ENCODE measurements at regions not wholly inside any gene's neighbourhood (a gene's known extent, or its start where the extent isn't known, plus 50 kb on each side); places are given as distances from the start of the nearest gene placed in this dataset.
"Not testable (repeated sequence)": the region's sequence is repeated elsewhere in the genome, so short reads cannot be mapped to it uniquely, and the experiment has no call there.

GRCh38 chrX:95950679-95951078 lies 734.0 kb upstream of the DIAPH2 start:
- Histone ChIP-seq H3K4me1 (ENCODE audit: control insufficient read depth, insufficient read depth, low read length, unreplicated experiment) (no peaks in the 10 kb centered on the region), H3K79me2 (ENCODE audit: control insufficient read depth, insufficient read depth, low read length, unreplicated experiment) (no peaks in the 10 kb centered on the region), H3K27me3 (ENCODE audit: insufficient read depth, low read length) (no peaks in the 10 kb centered on the region), H3K36me3 (ENCODE audit: insufficient read depth, low read length) (no peaks in the 10 kb centered on the region), H2AFZ (ENCODE audit: low read length, unreplicated experiment) (no peak overlapping the region), H3K27ac (ENCODE audit: low read depth, low read length) (no peak overlapping the region), H3K4me3 (ENCODE audit: low read depth, low read length) (no peak overlapping the region)

GRCh38 chrX:95953564-95953963 lies 731.1 kb upstream of the DIAPH2 start:
- Histone ChIP-seq H3K27ac (ENCODE audit: low read depth, low read length) (no peak overlapping the region), H3K4me1 (ENCODE audit: control insufficient read depth, insufficient read depth, low read length, unreplicated experiment) (no peaks in the 10 kb centered on the region), H2AFZ (ENCODE audit: low read length, unreplicated experiment) (no peak overlapping the region), H3K27me3 (ENCODE audit: insufficient read depth, low read length) (no peaks in the 10 kb centered on the region), H3K4me3 (ENCODE audit: low read depth, low read length) (no peak overlapping the region), H3K79me2 (ENCODE audit: control insufficient read depth, insufficient read depth, low read length, unreplicated experiment) (no peaks in the 10 kb centered on the region), H3K36me3 (ENCODE audit: insufficient read depth, low read length) (no peaks in the 10 kb centered on the region)

GRCh38 chrX:95956745-95957144 lies 727.9 kb upstream of the DIAPH2 start:
- Histone ChIP-seq H3K79me2 (ENCODE audit: control insufficient read depth, insufficient read depth, low read length, unreplicated experiment) (no peaks in the 10 kb centered on the region), H3K27ac (ENCODE audit: low read depth, low read length) (no peak overlapping the region), H2AFZ (ENCODE audit: low read length, unreplicated experiment) (no peak overlapping the region), H3K4me1 (ENCODE audit: control insufficient read depth, insufficient read depth, low read length, unreplicated experiment) (no peaks in the 10 kb centered on the region), H3K36me3 (ENCODE audit: insufficient read depth, low read length) (no peaks in the 10 kb centered on the region), H3K4me3 (ENCODE audit: low read depth, low read length) (no peak overlapping the region), H3K27me3 (ENCODE audit: insufficient read depth, low read length) (no peaks in the 10 kb centered on the region)

- H3K36me3 ChIP-seq (ENCODE audit: insufficient read depth, low read length); H3K27ac ChIP-seq (ENCODE audit: low read depth, low read length); H3K27me3 ChIP-seq (ENCODE audit: insufficient read depth, low read length); H3K79me2 ChIP-seq (ENCODE audit: control insufficient read depth, insufficient read depth, low read length, unreplicated experiment); H3K4me1 ChIP-seq (ENCODE audit: control insufficient read depth, insufficient read depth, low read length, unreplicated experiment); H3K4me3 ChIP-seq (ENCODE audit: low read depth, low read length); H2AFZ ChIP-seq (ENCODE audit: low read length, unreplicated experiment): not testable (repeated sequence)
Observed at GRCh38 chrX:95973456-95974095, 711.1 kb upstream of the DIAPH2 start.

- Histone ChIP-seq H3K27ac (ENCODE audit: low read depth, low read length) (no peak overlapping the region), H3K27me3 (ENCODE audit: insufficient read depth, low read length) (no peaks in the 10 kb centered on the region), H3K4me3 (ENCODE audit: low read depth, low read length) (no peak overlapping the region), H2AFZ (ENCODE audit: low read length, unreplicated experiment) (no peak overlapping the region), H3K4me1 (ENCODE audit: control insufficient read depth, insufficient read depth, low read length, unreplicated experiment) (no peaks in the 10 kb centered on the region), H3K79me2 (ENCODE audit: control insufficient read depth, insufficient read depth, low read length, unreplicated experiment) (no peaks in the 10 kb centered on the region), H3K36me3 (ENCODE audit: insufficient read depth, low read length) (no peaks in the 10 kb centered on the region)
Observed at GRCh38 chrX:95974096-95974470, 710.6 kb upstream of the DIAPH2 start.

- H3K4me1 ChIP-seq (ENCODE audit: control insufficient read depth, insufficient read depth, low read length, unreplicated experiment) = no peaks in the 10 kb centered on the region
- H3K36me3 ChIP-seq (ENCODE audit: insufficient read depth, low read length) = no peaks in the 10 kb centered on the region
- H3K4me3 ChIP-seq (ENCODE audit: low read depth, low read length) = no peak overlapping the region
Observed at GRCh38 chrX:95974890-95975289, 709.8 kb upstream of the DIAPH2 start.

GRCh38 chrX:95995583-95995982 lies 689.1 kb upstream of the DIAPH2 start:
- H2AFZ ChIP-seq (ENCODE audit: low read length, unreplicated experiment) = no peak overlapping the region
- no peak overlapping the region for H3K4me3 ChIP-seq (ENCODE audit: low read depth, low read length)
- H3K79me2 ChIP-seq (ENCODE audit: control insufficient read depth, insufficient read depth, low read length, unreplicated experiment) = no peaks in the 10 kb centered on the region
- no peaks in the 10 kb centered on the region for H3K27me3 ChIP-seq (ENCODE audit: insufficient read depth, low read length)
- no peaks in the 10 kb centered on the region for H3K4me1 ChIP-seq (ENCODE audit: control insufficient read depth, insufficient read depth, low read length, unreplicated experiment)
- no peaks in the 10 kb centered on the region for H3K36me3 ChIP-seq (ENCODE audit: insufficient read depth, low read length)
- no peak overlapping the region for H3K27ac ChIP-seq (ENCODE audit: low read depth, low read length)

More at GRCh38 chrX:95974890-95975289, 709.8 kb upstream of the DIAPH2 start:
- Histone ChIP-seq H2AFZ (ENCODE audit: low read length, unreplicated experiment) (no peak overlapping the region), H3K27me3 (ENCODE audit: insufficient read depth, low read length) (no peaks in the 10 kb centered on the region), H3K27ac (ENCODE audit: low read depth, low read length) (no peak overlapping the region), H3K79me2 (ENCODE audit: control insufficient read depth, insufficient read depth, low read length, unreplicated experiment) (no peaks in the 10 kb centered on the region)

GRCh38 chrX:95996294-95996693 lies 688.3 kb upstream of the DIAPH2 start:
- Histone ChIP-seq H3K36me3 (ENCODE audit: insufficient read depth, low read length) (no peaks in the 10 kb centered on the region), H3K79me2 (ENCODE audit: control insufficient read depth, insufficient read depth, low read length, unreplicated experiment) (no peaks in the 10 kb centered on the region)

GRCh38 chrX:96002431-96002830 lies 682.2 kb upstream of the DIAPH2 start:
- no peaks in the 10 kb centered on the region for H3K36me3 ChIP-seq (ENCODE audit: insufficient read depth, low read length)
- no peak overlapping the region for H3K27ac ChIP-seq (ENCODE audit: low read depth, low read length)
- H2AFZ ChIP-seq (ENCODE audit: low read length, unreplicated experiment) = no peak overlapping the region
- H3K4me3 ChIP-seq (ENCODE audit: low read depth, low read length) = no peak overlapping the region
- no peaks in the 10 kb centered on the region for H3K27me3 ChIP-seq (ENCODE audit: insufficient read depth, low read length)
- H3K4me1 ChIP-seq (ENCODE audit: control insufficient read depth, insufficient read depth, low read length, unreplicated experiment) = no peaks in the 10 kb centered on the region
- H3K79me2 ChIP-seq (ENCODE audit: control insufficient read depth, insufficient read depth, low read length, unreplicated experiment) = no peaks in the 10 kb centered on the region

More at GRCh38 chrX:95996294-95996693, 688.3 kb upstream of the DIAPH2 start:
- no peak overlapping the region for H3K27ac ChIP-seq (ENCODE audit: low read depth, low read length)
- H3K4me3 ChIP-seq (ENCODE audit: low read depth, low read length) = no peak overlapping the region
- no peaks in the 10 kb centered on the region for H3K4me1 ChIP-seq (ENCODE audit: control insufficient read depth, insufficient read depth, low read length, unreplicated experiment)
- H3K27me3 ChIP-seq (ENCODE audit: insufficient read depth, low read length) = no peaks in the 10 kb centered on the region
- no peak overlapping the region for H2AFZ ChIP-seq (ENCODE audit: low read length, unreplicated experiment)

- Histone ChIP-seq H3K27ac (ENCODE audit: low read depth, low read length) (peak overlapping the region; percentile 48; the same call in 1 of the 2 replicates), H3K4me1 (ENCODE audit: control insufficient read depth, insufficient read depth, low read length, unreplicated experiment) (no peaks in the 10 kb centered on the region), H3K27me3 (ENCODE audit: insufficient read depth, low read length) (no peaks in the 10 kb centered on the region)
Observed at GRCh38 chrX:96004386-96004785, 680.3 kb upstream of the DIAPH2 start.

GRCh38 chrX:96006281-96006680 lies 678.4 kb upstream of the DIAPH2 start:
- H3K4me1 ChIP-seq (ENCODE audit: control insufficient read depth, insufficient read depth, low read length, unreplicated experiment) = no peaks in the 10 kb centered on the region
- H3K36me3 ChIP-seq (ENCODE audit: insufficient read depth, low read length) = no peaks in the 10 kb centered on the region
- no peaks in the 10 kb centered on the region for H3K27me3 ChIP-seq (ENCODE audit: insufficient read depth, low read length)
- no peak overlapping the region for H3K4me3 ChIP-seq (ENCODE audit: low read depth, low read length)
- no peak overlapping the region for H3K27ac ChIP-seq (ENCODE audit: low read depth, low read length)
- H3K79me2 ChIP-seq (ENCODE audit: control insufficient read depth, insufficient read depth, low read length, unreplicated experiment) = no peaks in the 10 kb centered on the region
- no peak overlapping the region for H2AFZ ChIP-seq (ENCODE audit: low read length, unreplicated experiment)

More at GRCh38 chrX:96004386-96004785, 680.3 kb upstream of the DIAPH2 start:
- Histone ChIP-seq H3K36me3 (ENCODE audit: insufficient read depth, low read length) (no peaks in the 10 kb centered on the region), H2AFZ (ENCODE audit: low read length, unreplicated experiment) (no peak overlapping the region), H3K79me2 (ENCODE audit: control insufficient read depth, insufficient read depth, low read length, unreplicated experiment) (no peaks in the 10 kb centered on the region), H3K4me3 (ENCODE audit: low read depth, low read length) (no peak overlapping the region)

Data from ACC112 (cell line).